PC-3 (cell line): ENCODE measurements at regions not wholly inside any gene's neighbourhood (a gene's known extent, or its start where the extent isn't known, plus 50 kb on each side); places are given as distances from the start of the nearest gene placed in this dataset.

ENCODE experiments used
- EZH2 ChIP-seq: fragments of 300-600 bp; sonication (generic); IDR thresholded peaks from one replicate; pipeline ENCODE4 v1.6.1; 2017; ENCODE audit warnings: antibody characterized with exemption, mild to moderate bottlenecking, low read length; ENCODE audit not compliant: unreplicated experiment
- TF ChIP-seq, protein P1 (sequence below): fragments of 300-600 bp; sonication (generic); conservative IDR thresholded peaks from 2 replicates; pipeline ENCODE4 v1.5.1; 2017; ENCODE audit warnings: antibody characterized with exemption, low read depth, mild to moderate bottlenecking, low read length

DNA sequence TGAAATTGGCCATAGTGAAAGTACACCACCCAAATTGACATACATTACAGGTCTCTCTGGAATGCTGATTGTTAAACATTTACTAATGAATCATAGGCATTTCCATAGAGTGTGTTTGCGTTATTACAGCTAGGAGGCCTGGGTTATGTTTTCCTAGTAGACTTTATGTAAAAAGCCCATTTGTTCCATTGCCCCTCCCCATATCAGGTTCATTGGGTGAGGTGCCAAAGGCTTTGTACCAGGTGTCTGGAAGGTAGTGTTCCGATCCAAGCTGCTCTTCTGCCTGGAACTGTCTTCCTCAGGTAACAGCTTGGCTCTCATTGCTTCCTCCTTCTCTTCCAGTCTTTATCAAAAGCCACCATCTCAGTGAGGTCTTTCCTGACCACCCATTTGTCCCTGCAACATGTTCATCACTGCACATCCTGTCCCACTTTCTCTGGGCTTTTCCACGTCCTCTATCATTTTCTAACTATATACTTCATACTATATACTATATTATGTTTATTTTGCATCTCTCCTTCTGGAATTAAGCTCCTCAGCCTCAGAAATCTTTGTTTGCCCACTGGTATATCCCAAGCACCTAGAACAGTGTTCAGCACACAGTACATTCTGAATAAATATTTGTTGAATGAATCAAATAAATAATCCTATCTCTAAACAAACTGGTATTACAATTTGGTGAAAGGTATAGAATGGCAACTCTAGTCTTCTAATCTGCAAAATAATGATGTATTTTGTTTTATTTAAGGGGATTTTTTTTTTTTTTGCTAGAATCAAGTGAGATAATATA is 252.3 kb downstream of the KTN1 start:
- TF ChIP-seq, protein P1, sequence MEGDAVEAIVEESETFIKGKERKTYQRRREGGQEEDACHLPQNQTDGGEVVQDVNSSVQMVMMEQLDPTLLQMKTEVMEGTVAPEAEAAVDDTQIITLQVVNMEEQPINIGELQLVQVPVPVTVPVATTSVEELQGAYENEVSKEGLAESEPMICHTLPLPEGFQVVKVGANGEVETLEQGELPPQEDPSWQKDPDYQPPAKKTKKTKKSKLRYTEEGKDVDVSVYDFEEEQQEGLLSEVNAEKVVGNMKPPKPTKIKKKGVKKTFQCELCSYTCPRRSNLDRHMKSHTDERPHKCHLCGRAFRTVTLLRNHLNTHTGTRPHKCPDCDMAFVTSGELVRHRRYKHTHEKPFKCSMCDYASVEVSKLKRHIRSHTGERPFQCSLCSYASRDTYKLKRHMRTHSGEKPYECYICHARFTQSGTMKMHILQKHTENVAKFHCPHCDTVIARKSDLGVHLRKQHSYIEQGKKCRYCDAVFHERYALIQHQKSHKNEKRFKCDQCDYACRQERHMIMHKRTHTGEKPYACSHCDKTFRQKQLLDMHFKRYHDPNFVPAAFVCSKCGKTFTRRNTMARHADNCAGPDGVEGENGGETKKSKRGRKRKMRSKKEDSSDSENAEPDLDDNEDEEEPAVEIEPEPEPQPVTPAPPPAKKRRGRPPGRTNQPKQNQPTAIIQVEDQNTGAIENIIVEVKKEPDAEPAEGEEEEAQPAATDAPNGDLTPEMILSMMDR, result no peak
- TF ChIP-seq EZH2, result no peak
